DMS114 treated with DMSO at 0.1 percent for 48 hours (cell line): ENCODE measurements at regions not wholly inside any gene's neighbourhood (a gene's known extent, or its start where the extent isn't known, plus 50 kb on each side); places are given as distances from the start of the nearest gene placed in this dataset.
"Not testable (repeated sequence)": the region's sequence is repeated elsewhere in the genome, so short reads cannot be mapped to it uniquely, and the experiment has no call there.

Experiments used
- DNase-seq: peaks from one replicate; lab custom pipeline; 2025; ENCODE audit not compliant: unreplicated experiment; lab: John Stamatoyannopoulos, UW

- no peak for DNase-seq
Observed at GRCh38 chr3:80374423-80374822, 606.6 kb upstream of the ROBO1 start.

GRCh38 chr3:80368616-80369015 is 600.8 kb upstream of the ROBO1 start:
- no peak for DNase-seq

GRCh38 chr3:80366808-80367548 is 599.2 kb upstream of the ROBO1 start:
- no peak for DNase-seq

GRCh38 chr3:80357761-80358160 is 590.0 kb upstream of the ROBO1 start:
- DNase-seq: no peak

GRCh38 chr3:80355144-80355543 is 587.3 kb upstream of the ROBO1 start:
- DNase-seq: no peak

GRCh38 chr3:80351201-80351600 is 583.4 kb upstream of the ROBO1 start:
- DNase-seq: no peak

GRCh38 chr3:80350771-80351170 is 583.0 kb upstream of the ROBO1 start:
- DNase-seq: no peak

GRCh38 chr3:80338366-80338765 is 570.6 kb upstream of the ROBO1 start:
- DNase-seq: no peak

- DNase-seq: no peak
Observed at GRCh38 chr3:80334534-80334933, 566.7 kb upstream of the ROBO1 start.

- no peak for DNase-seq
Observed at GRCh38 chr3:80331494-80332170, 563.8 kb upstream of the ROBO1 start.

- not testable (repeated sequence) for DNase-seq
Observed at GRCh38 chr3:80314541-80314940, 546.7 kb upstream of the ROBO1 start.

- DNase-seq: no peak
Observed at GRCh38 chr3:80308637-80309036, 540.8 kb upstream of the ROBO1 start.

GRCh38 chr3:80307844-80308243 is 540.0 kb upstream of the ROBO1 start:
- no peak for DNase-seq

- DNase-seq: no peak
Observed at GRCh38 chr3:80297720-80298119, 529.9 kb upstream of the ROBO1 start.

GRCh38 chr3:80285388-80285787 is 517.6 kb upstream of the ROBO1 start:
- DNase-seq: no peak

- DNase-seq: no peak
Observed at GRCh38 chr3:80283783-80284182, 516.0 kb upstream of the ROBO1 start.

GRCh38 chr3:80278056-80278455 is 510.3 kb upstream of the ROBO1 start:
- no peak for DNase-seq

- no peak for DNase-seq
Observed at GRCh38 chr3:80275120-80275519, 507.3 kb upstream of the ROBO1 start.

- no peak for DNase-seq
Observed at GRCh38 chr3:80263260-80263659, 495.5 kb upstream of the ROBO1 start.

GRCh38 chr3:80261082-80261481 is 493.3 kb upstream of the ROBO1 start:
- DNase-seq: no peak

GRCh38 chr3:80259736-80260135 is 491.9 kb upstream of the ROBO1 start:
- DNase-seq: no peak

- no peak for DNase-seq
Observed at GRCh38 chr3:80252113-80252512, 484.3 kb upstream of the ROBO1 start.

GRCh38 chr3:80247766-80248165 is 480.0 kb upstream of the ROBO1 start:
- DNase-seq: no peak
